GM21723 (cell line): ENCODE measurements at regions not wholly inside any gene's neighbourhood (a gene's known extent, or its start where the extent isn't known, plus 50 kb on each side); places are given as distances from the start of the nearest gene placed in this dataset.
"Not testable (repeated sequence)": the region's sequence is repeated elsewhere in the genome, so short reads cannot be mapped to it uniquely, and the experiment has no call there.

Source experiments
- ATAC-seq: cut with Tn5 transposase; IDR thresholded peaks from one replicate; pipeline ENCODE4 v1.9.1; 2021; ENCODE audit warnings: mild to moderate bottlenecking, moderate library complexity; ENCODE audit not compliant: unreplicated experiment

GRCh38 chr2:91568391-91569338, 2877.2 kb downstream of the RPIA start:
- not testable (repeated sequence) for ATAC-seq

GRCh38 chr2:91571239-91571923, 2879.9 kb downstream of the RPIA start:
- ATAC-seq, result not testable (repeated sequence)

- not testable (repeated sequence) for ATAC-seq
Observed at GRCh38 chr2:91573018-91573417, 2881.5 kb downstream of the RPIA start.

- not testable (repeated sequence) for ATAC-seq
Observed at GRCh38 chr2:91573755-91574154, 2882.3 kb downstream of the RPIA start.

- ATAC-seq, result not testable (repeated sequence)
Observed at GRCh38 chr2:91574255-91574654, 2882.8 kb downstream of the RPIA start.

- not testable (repeated sequence) for ATAC-seq
Observed at GRCh38 chr2:91575701-91576100, 2884.2 kb downstream of the RPIA start.

GRCh38 chr2:91577406-91577805, 2885.9 kb downstream of the RPIA start:
- not testable (repeated sequence) for ATAC-seq

- ATAC-seq, result not testable (repeated sequence)
Observed at GRCh38 chr2:91578678-91579077, 2887.2 kb downstream of the RPIA start.

- not testable (repeated sequence) for ATAC-seq
Observed at GRCh38 chr2:91579555-91579954, 2888.1 kb downstream of the RPIA start.

GRCh38 chr2:91580043-91580442, 2888.6 kb downstream of the RPIA start:
- ATAC-seq, result not testable (repeated sequence)

GRCh38 chr2:91587098-91587497, 2895.6 kb downstream of the RPIA start:
- not testable (repeated sequence) for ATAC-seq

GRCh38 chr2:91587908-91588535, 2896.5 kb downstream of the RPIA start:
- not testable (repeated sequence) for ATAC-seq

GRCh38 chr2:91588782-91589223, 2897.3 kb downstream of the RPIA start:
- not testable (repeated sequence) for ATAC-seq

- ATAC-seq, result not testable (repeated sequence)
Observed at GRCh38 chr2:91589454-91590328, 2898.2 kb downstream of the RPIA start.

GRCh38 chr2:91590381-91590780, 2898.9 kb downstream of the RPIA start:
- ATAC-seq, result not testable (repeated sequence)

- ATAC-seq, result not testable (repeated sequence)
Observed at GRCh38 chr2:91591066-91591465, 2899.6 kb downstream of the RPIA start.

- not testable (repeated sequence) for ATAC-seq
Observed at GRCh38 chr2:91597436-91597835, 2906.0 kb downstream of the RPIA start.

GRCh38 chr2:91598519-91598918, 2907.0 kb downstream of the RPIA start:
- not testable (repeated sequence) for ATAC-seq

GRCh38 chr2:91599000-91599399, 2907.5 kb downstream of the RPIA start:
- ATAC-seq, result not testable (repeated sequence)

- not testable (repeated sequence) for ATAC-seq
Observed at GRCh38 chr2:91602860-91603259, 2911.4 kb downstream of the RPIA start.
